ENCODE measurements at regions not wholly inside any gene's neighbourhood (a gene's known extent, or its start where the extent isn't known, plus 50 kb on each side); places are given as distances from the start of the nearest gene placed in this dataset.

- H3K4me1 ChIP-seq = no peaks in the 10 kb centered on the region
- TF ChIP-seq CTCF (IDR thresholded peaks at IDR 0.05) = no peak
- no peak for DNase-seq
- no peak overlapping the region for H3K4me3 ChIP-seq
- H3K27me3 ChIP-seq = no peaks in the 10 kb centered on the region
- no peak overlapping the region for H3K27ac ChIP-seq
- H3K9me3 ChIP-seq = no peaks in the 10 kb centered on the region
- H3K36me3 ChIP-seq = no peaks in the 10 kb centered on the region
- intact Hi-C loops (cut with DNase I; ENCODE audit: low total_unique reads) = no loop called here
Observed at GRCh38 chr3:64987726-64988125, 299.9 kb upstream of the ADAMTS9 start.

GRCh38 chr3:64985072-64985471 lies 297.3 kb upstream of the ADAMTS9 start:
- intact Hi-C loops (cut with DNase I; ENCODE audit: low total_unique reads) = no loop called here
- DNase-seq = no peak

GRCh38 chr3:64983583-64984359 lies 296.0 kb upstream of the ADAMTS9 start:
- no peak overlapping the region for H3K4me3 ChIP-seq
- H3K4me1 ChIP-seq = no peaks in the 10 kb centered on the region
- no peaks in the 10 kb centered on the region for H3K27me3 ChIP-seq
- no peaks in the 10 kb centered on the region for H3K36me3 ChIP-seq
- TF ChIP-seq CTCF (IDR thresholded peaks at IDR 0.05) = no peak
- DNase-seq = no peak
- H3K9me3 ChIP-seq = no peaks in the 10 kb centered on the region
- no peak overlapping the region for H3K27ac ChIP-seq
- intact Hi-C loops (cut with DNase I; ENCODE audit: low total_unique reads) = no loop called here

More at GRCh38 chr3:64985072-64985471, 297.3 kb upstream of the ADAMTS9 start:
- no peak overlapping the region for H3K4me3 ChIP-seq
- no peak for TF ChIP-seq CTCF (IDR thresholded peaks at IDR 0.05)
- H3K36me3 ChIP-seq = no peaks in the 10 kb centered on the region
- no peak overlapping the region for H3K27ac ChIP-seq
- no peaks in the 10 kb centered on the region for H3K9me3 ChIP-seq
- H3K4me1 ChIP-seq = no peaks in the 10 kb centered on the region
- H3K27me3 ChIP-seq = no peaks in the 10 kb centered on the region

- no peak for TF ChIP-seq CTCF (IDR thresholded peaks at IDR 0.05)
- H3K9me3 ChIP-seq = no peaks in the 10 kb centered on the region
- H3K4me3 ChIP-seq = no peak overlapping the region
- peaks cover 0 to 7% (median 0%) of the 10 kb centered on the region in 4 donors for H3K4me1 ChIP-seq
- DNase-seq = no peak
- peaks cover 0 to 10% (median 7%) of the 10 kb centered on the region in 3 donors for H3K36me3 ChIP-seq
- intact Hi-C loops (cut with DNase I; ENCODE audit: low total_unique reads) = no loop called here
- H3K27me3 ChIP-seq = no peaks in the 10 kb centered on the region
- no peak overlapping the region for H3K27ac ChIP-seq
Observed at GRCh38 chr3:64977308-64978100, 289.7 kb upstream of the ADAMTS9 start.

- DNase-seq = no peak
- Histone ChIP-seq H3K27ac (no peak overlapping the region), H3K9me3 (no peaks in the 10 kb centered on the region), H3K4me1 (peaks cover 0 to 7% (median 0%) of the 10 kb centered on the region in 4 donors), H3K36me3 (peaks cover 0 to 10% (median 7%) of the 10 kb centered on the region in 3 donors), H3K4me3 (no peak overlapping the region), H3K27me3 (no peaks in the 10 kb centered on the region)
- intact Hi-C loops (cut with DNase I; ENCODE audit: low total_unique reads) = no loop called here
- no peak for TF ChIP-seq CTCF (IDR thresholded peaks at IDR 0.05)
Observed at GRCh38 chr3:64976456-64976855, 288.7 kb upstream of the ADAMTS9 start.

Data from tibial artery (tissue), 4 donors.